GM21526 (cell line): ENCODE measurements at regions not wholly inside any gene's neighbourhood (a gene's known extent, or its start where the extent isn't known, plus 50 kb on each side); places are given as distances from the start of the nearest gene placed in this dataset.

Experiments used
- ATAC-seq: cut with Tn5 transposase; IDR thresholded peaks from one replicate; pipeline ENCODE4 v1.9.1; 2021; ENCODE audit warnings: moderate library complexity; ENCODE audit not compliant: unreplicated experiment, low FRiP score

- no peak for ATAC-seq
Measured at GRCh38 chr15:70261083-70261482, 163.4 kb upstream of the TLE3 start.

GRCh38 chr15:70260580-70260979 is 162.9 kb upstream of the TLE3 start:
- ATAC-seq = no peak

GRCh38 chr15:70259640-70260508 is 162.2 kb upstream of the TLE3 start:
- ATAC-seq = no peak

- no peak for ATAC-seq
Measured at GRCh38 chr15:70259028-70259424, 161.3 kb upstream of the TLE3 start.

- no peak for ATAC-seq
Measured at GRCh38 chr15:70258369-70259027, 160.8 kb upstream of the TLE3 start.

- ATAC-seq = no peak
Measured at GRCh38 chr15:70257573-70258248, 160.0 kb upstream of the TLE3 start.

GRCh38 chr15:70257047-70257446 is 159.3 kb upstream of the TLE3 start:
- no peak for ATAC-seq

GRCh38 chr15:70254311-70254869 is 156.7 kb upstream of the TLE3 start:
- ATAC-seq = no peak

GRCh38 chr15:70253461-70254156 is 155.9 kb upstream of the TLE3 start:
- no peak for ATAC-seq

GRCh38 chr15:70252951-70253320 is 155.2 kb upstream of the TLE3 start:
- no peak for ATAC-seq

- ATAC-seq = no peak
Measured at GRCh38 chr15:70252056-70252950, 154.6 kb upstream of the TLE3 start.

- no peak for ATAC-seq
Measured at GRCh38 chr15:70251246-70251990, 153.7 kb upstream of the TLE3 start.

GRCh38 chr15:70250208-70251201 is 152.8 kb upstream of the TLE3 start:
- no peak for ATAC-seq

- ATAC-seq = no peak
Measured at GRCh38 chr15:70249616-70250015, 151.9 kb upstream of the TLE3 start.

GRCh38 chr15:70248116-70249025 is 150.7 kb upstream of the TLE3 start:
- ATAC-seq = no peak

GRCh38 chr15:70247281-70247680 is 149.6 kb upstream of the TLE3 start:
- no peak for ATAC-seq
